Right renal pelvis (tissue), 4 donors: ENCODE measurements at regions not wholly inside any gene's neighbourhood (a gene's known extent, or its start where the extent isn't known, plus 50 kb on each side); places are given as distances from the start of the nearest gene placed in this dataset.

ENCODE experiments used
- DNase-seq, 4 donors: peaks; one replicate each; pipeline ENCODE4 v3.0.0-alpha.2; 2013; ENCODE audit warnings: low read depth in 4 of 4, low spot score in 3 of 4, missing footprints in 1 of 4

- DNase-seq = no peak
These were observed 356.2 kb downstream of the NNT start for GRCh38 chr5:43959144-43959543.

GRCh38 chr5:43947935-43948334 lies 345.0 kb downstream of the NNT start:
- DNase-seq = no peak

DNA sequence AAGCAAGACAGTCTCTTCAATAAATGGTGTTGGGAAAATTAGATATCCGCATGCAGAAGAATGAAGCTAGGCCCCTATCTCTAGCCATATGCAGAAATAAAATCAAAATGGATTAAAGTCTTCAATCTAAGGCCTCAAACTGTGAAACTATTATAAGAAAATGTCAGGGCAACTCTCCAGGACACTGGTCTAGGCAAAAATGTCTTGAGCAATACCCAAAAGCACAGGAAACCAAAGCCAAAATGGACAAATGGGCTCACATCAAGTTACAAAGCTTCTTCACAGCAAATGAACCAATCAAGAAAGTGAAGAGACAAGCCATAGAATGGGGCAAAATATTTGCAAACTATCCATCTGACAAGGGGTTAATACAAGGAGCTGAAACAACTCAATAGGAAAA lies 338.8 kb downstream of the NNT start:
- no peak for DNase-seq

- DNase-seq = no peak
These were observed 337.6 kb downstream of the NNT start for GRCh38 chr5:43940562-43940961.

GRCh38 chr5:43926923-43927322 lies 323.9 kb downstream of the NNT start:
- DNase-seq = no peak

DNA sequence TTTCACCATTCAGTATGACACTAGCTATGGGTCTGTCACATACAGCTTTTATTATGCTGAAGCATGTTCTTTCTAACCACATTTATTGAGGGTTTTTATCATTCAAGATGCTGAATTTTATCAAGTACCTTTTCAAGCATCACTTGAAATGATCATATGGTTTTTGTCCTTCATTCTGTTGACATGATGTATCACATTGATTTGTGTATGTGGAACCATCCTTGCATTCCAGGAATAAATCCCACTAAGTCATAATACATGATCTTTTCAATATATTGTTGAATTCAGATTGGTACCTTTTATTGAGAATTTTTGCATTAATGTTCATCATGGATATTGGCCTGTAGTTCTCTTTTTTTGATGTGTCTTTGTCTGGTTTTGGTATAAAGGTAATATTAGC lies 317.4 kb downstream of the NNT start:
- no peak for DNase-seq

DNA sequence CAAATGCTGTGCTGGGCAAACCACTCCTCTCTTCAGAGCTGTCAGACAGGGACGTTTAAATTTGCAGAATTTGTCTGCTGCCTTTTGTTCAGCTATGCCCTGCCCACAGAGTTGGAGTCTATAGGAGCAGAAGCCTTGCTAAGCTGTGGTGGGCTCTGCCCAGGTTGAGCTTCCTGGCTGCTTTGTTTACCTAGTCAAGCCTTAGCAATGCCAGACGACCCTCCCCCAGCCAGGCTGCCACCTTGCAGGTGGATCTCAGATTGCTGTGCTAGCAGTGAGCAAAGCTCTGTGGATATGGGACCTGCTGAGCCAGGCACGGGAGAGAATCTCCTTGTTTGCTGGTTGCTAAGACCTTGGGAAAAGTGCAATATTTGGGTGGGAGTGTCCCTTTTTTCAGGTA lies 314.9 kb downstream of the NNT start:
- no peak for DNase-seq

GRCh38 chr5:43903129-43903528 lies 300.1 kb downstream of the NNT start:
- no peak for DNase-seq

DNA sequence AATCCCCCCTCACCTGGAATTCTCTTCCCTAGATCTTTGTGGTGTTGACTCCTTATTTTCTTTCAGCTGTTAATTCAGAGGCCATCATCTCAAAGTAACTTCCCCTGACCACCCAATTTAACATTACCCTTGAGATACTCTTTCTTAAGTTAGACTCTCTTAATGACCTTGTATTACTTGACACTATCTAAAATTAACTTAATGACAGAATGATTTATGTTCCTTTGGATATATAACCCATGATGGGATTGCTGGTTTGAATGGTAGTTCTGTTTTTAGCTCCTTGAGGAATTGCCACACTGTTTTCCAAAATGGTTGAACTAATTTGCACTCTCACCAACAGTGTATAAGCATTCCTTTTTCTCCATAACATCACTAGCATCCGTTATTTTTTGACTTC lies 298.0 kb downstream of the NNT start:
- DNase-seq = no peak

DNA sequence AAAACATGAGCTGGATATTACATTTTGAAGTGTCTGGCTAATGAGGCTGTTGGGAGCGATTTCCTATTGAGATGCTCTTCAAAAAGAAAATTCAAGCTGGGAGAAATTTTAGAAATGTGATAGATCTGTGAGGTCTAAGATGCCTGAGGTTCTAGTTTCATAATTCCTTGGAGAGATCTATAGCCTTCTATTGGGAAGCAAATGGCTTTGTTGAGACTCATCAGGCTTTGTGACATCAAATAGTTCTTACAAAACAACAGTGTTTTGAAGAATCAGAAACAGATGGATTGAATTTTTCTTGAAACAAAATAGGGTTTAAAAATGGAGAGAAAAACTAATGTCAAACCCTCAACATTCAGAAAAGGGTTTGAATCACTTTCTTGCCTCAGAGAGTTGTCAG lies 292.9 kb downstream of the NNT start:
- DNase-seq = no peak

GRCh38 chr5:43893951-43894684 lies 291.1 kb downstream of the NNT start:
- DNase-seq = no peak

DNA sequence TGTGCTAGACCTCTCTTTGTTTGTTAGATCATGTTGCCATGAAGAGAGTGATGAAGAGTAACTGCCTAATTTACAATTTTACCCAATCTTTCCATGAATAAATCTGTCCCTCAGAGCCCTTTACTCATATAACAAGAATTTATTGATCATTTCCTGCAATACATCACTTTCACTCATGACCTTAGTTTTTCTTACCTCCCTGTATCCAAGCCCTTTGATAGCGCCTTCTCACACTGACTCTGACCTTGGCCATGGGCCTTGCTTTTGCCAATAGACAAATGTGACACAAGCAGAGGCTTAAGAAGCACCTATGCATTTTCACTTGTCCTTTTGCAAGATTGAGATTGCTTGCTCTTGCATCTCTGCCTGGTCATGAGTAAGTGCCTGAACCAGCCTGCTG lies 288.1 kb downstream of the NNT start:
- no peak for DNase-seq

DNA sequence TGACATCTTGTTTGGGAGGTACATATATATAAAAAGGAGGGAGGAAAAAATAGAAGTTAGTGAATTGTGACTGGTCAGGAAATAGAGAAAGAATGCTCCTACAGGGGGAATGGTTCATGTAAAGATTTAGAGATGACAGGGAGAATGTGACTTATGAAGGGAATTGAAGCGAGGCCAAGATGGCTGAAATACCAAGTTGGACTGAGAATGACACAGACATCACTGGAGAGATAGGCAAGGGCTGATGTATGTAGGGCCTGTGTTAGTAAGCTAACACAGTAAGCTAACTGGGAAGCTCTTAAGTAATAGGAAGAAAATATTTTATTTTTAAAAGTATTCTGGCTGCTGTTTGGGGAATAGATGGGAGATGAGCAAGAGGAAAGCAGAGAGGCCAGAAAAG lies 286.3 kb downstream of the NNT start:
- DNase-seq = no peak

GRCh38 chr5:43875741-43876140 lies 272.8 kb downstream of the NNT start:
- DNase-seq = no peak

DNA sequence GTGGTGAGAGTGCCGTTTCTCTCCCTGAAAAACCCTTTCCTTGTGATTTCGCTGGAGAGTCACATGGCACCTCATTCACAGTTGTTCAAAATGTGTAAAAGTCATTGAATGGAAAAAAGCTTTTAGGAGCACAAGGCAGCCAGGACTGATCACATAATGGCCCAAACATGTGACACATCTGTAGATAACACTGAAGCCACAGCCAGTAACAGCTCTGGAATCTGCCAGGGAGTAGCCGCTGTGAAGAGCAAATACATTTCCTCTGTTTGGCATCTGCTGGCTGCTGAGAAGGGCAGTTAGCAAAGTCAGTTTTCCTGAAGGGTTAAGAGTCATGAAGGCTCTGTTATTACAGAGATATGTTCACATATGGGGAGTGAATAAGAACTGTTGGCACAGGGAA lies 271.8 kb downstream of the NNT start:
- no peak for DNase-seq

DNA sequence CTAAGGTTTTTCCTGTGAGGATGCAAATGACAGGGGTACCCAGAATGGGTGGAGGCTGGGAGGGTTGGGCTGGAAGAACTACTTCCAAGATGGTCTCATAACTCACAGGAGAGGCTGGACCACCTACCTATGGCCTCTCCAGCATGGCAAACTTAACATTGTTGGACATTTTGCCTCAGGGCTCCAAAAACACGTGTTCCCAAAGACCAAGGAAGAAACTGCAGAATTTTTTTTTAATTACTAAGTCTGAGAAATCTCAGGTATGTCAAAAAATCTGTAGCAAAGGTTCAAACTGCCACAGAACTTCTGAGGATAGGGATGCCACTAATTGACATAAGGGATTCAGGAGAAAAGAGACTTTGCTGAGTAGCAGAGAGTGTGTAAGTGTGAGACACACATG lies 270.8 kb downstream of the NNT start:
- no peak for DNase-seq

DNA sequence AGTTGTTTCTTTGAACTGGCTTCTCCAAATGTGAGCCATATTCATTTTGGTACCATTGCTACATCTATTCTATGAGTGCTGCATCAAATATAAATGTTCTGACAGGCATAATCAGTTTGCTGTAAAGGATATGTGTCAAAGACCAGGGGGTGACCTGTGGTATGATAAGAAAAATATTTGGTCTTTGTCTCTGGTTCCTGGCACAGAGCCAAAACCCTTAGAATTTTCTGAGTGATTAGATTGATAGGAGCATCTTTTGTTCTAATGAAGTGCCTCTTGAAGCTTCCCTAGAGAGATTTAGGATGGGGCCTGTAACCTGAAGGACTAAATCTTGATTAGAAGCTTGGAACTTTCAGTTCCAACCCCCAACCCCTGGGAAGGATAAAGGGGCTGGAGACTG lies 256.3 kb downstream of the NNT start:
- no peak for DNase-seq

GRCh38 chr5:43855452-43855851 lies 252.5 kb downstream of the NNT start:
- no peak for DNase-seq

- no peak for DNase-seq
These were observed 251.8 kb downstream of the NNT start for GRCh38 chr5:43854697-43855292.

- DNase-seq = no peak
These were observed 249.3 kb downstream of the NNT start for GRCh38 chr5:43852279-43852678.

GRCh38 chr5:43851741-43852140 lies 248.8 kb downstream of the NNT start:
- no peak for DNase-seq

- DNase-seq = no peak
These were observed 237.6 kb downstream of the NNT start for GRCh38 chr5:43840424-43841125.
